GM23248 (cell line): ENCODE measurements at regions not wholly inside any gene's neighbourhood (a gene's known extent, or its start where the extent isn't known, plus 50 kb on each side); places are given as distances from the start of the nearest gene placed in this dataset.

Experiments used
- EZH2 ChIP-seq: fragments of 200-600 bp; sonication (generic); IDR thresholded peaks from 2 replicates; pipeline ENCODE4 v1.6.1; 2018; ENCODE audit warnings: antibody characterized with exemption, mild to moderate bottlenecking; ENCODE audit not compliant: insufficient read depth, poor library complexity, severe bottlenecking
- EZH2phosphoT487 ChIP-seq: fragments of 200-600 bp; sonication (generic); IDR thresholded peaks from 2 replicates; pipeline ENCODE4 v1.6.1; 2018; ENCODE audit warnings: antibody characterized with exemption, moderate library complexity, mild to moderate bottlenecking, low read depth; ENCODE audit not compliant: insufficient read depth

- TF ChIP-seq EZH2 (no peak), EZH2phosphoT487 (no peak)
Observed at GRCh38 chr4:89419111-89419695, 111.6 kb upstream of the GPRIN3 start.
